T-helper 22 cell (primary cell): ENCODE measurements at regions not wholly inside any gene's neighbourhood (a gene's known extent, or its start where the extent isn't known, plus 50 kb on each side); places are given as distances from the start of the nearest gene placed in this dataset.

ENCODE experiments used
- DNase-seq: peaks from one replicate; pipeline ENCODE4 v3.0.0-alpha.2; 2020; ENCODE audit warnings: low read depth

DNA sequence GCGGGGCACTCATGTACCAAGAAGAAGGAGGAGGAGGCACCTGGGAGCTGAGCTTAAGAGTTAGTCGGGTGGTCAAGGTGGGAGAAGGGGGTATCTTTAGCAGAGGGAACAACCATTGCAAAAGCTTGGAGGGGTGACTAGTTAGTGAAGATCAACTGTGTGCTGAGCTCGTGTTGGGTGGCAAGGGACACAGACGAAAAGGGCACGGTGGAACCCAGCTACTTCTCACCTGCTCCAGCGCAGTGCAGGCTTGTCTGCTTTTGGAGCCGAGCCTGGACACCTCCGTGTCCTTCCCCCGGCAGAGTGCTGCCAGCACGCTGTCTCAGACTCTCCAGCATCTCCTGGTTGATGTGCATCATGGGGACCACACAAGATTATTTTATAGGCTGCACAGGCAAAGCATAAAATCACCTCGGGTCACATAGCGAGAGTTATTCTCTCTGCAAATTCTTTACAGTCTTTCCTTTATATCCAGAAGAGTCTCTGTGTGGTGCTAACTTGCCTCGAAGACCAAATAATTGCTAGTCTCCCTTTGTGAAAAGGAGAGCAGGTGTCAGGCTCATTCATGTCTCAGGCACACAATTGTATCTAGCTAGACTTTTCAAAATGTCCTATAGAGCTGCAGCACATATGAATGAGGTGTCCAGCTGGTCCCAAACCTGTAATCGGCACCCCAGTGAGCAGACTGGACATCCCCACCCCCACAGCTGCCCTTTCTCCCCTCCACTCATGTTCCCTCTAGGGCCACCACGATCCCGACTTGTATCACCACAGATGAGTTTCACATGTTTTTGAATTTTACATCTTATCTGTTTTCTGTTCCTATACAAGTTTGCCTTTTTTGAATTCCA lies 123.4 kb downstream of the CEBPB start:
- no peak for DNase-seq

DNA sequence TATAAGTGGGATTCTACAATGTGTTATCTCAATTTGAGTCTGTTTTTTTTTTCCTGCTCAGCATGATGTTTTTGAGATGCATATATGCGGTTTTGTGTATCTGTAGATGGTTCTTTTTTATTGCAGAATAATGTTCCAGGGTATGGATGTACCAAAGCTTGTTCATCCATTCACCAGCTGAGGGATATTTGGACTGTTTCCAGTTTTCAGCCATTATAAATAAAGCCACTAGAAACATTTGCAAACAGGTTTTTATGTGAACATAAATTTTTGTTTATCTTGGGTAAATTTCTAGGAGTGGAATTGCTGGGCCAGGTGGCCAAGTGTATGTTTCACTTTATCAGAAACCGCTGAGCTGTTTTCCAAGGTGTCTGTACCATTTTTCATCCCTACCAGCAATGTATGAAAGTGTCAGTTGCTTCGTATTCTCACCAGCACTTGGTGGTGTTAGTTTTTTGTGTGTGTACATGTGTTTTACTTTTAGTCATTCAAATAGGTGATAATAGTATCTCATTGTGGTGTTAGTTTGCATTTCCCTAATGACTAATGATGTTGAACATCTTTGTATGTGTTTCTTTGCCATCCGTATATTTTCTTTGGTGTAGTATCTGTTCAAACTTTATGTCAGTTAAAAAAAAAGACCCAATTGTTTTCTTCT lies 124.2 kb downstream of the CEBPB start:
- no peak for DNase-seq

DNA sequence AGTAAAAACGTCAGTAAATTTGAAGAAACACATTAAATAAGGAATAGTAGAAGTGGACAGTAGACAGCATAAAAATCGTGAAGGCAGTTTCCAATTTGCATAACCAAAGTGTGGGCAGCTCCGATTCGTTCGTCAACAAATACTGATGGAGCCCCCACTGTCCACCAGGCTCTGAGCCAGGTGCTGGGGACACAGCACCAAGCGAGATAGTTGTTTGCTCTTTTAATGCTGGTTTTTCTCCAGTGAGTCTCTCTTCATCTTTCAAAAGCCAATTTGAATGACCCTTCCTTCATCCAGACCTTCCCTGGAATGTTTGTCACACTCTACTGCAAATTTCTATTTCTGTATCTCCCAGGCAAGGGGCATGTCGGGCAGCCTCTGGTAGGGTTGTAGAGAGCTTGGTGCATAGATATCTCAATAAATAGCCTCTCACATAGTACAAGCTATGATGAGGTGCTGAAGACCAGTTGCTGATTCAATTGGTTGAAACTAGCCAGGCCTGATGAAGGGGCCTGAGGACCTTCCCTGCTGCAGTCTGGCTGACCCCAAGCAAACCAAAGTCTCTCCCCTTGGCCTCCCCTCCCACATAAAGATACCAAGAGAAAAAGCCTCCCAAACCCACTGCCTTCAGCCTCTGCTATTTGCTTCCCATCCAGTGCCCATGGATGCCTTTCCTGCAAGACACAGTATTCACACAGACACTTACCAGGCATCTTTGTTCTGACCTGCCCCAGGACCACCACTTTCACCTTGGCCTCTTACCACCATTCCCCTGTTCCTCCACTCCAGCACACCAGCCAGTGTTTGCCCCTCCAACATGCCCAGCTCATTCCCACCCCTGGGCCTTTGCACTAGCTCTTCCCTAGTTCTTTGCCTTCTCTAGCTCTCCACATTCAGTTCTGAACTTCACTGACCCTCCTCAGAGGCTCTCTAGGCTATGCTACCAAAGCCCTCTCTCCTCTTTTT lies 125.2 kb downstream of the CEBPB start:
- DNase-seq, result no peak

DNA sequence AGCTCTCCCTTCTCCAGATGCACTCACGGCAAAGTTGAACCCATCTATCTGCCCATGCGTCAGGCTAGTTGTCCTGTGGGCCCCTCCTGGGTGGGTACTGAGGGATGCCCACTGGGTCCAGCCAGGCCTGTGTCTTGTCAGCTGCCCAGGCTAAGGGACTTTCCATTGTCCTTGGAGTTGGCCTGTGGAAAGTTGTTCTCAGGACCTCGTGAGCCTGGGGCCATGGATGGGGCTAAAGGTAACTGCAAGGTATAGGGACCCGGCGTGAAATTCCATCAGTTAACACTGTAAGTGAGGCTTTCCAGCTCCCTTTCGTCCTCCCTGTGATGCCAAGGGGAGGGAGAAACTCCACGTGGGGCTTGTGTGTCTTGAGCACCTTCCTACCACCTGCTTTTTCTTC lies 126.5 kb downstream of the CEBPB start:
- DNase-seq, result no peak

DNA sequence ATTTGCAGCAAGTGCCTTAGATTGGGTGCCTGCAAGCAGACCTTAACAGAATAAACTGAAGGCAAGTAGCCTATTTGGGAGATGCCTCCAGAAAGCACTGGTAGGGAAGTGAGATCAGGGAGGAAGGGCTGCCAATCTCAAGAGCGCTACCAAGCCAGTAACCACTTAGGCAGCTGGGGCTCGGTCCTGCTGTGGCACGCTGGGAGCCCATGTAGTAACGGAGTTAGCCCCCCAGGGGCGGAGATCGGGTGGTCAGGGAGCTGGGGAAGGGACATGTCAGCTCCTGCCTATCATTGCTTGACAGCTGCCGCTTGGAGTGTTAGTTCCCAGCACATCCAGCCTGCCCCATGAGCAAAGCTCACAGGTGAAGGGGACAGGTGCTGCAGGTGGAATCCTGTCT lies 127.0 kb downstream of the CEBPB start:
- DNase-seq, result no peak

DNA sequence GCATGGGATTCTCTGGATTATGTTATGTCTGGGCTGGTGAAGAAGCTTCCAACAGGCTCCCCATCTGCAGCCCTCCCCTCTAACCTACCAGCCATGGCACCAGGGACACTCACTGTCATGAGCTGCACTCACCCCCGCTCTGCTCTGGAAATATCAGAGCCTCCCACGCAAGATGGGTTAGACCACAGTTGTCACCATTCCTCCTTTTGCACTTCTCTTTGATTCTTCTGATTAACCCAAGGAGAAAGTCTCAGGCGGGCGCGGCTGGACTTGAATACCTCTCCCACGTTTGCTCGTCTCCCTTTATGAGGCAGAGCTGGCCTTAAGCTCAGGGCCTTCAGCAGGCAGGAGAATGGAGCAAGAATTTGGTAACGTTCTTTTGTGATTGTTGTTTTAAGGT lies 128.1 kb downstream of the CEBPB start:
- no peak for DNase-seq

DNA sequence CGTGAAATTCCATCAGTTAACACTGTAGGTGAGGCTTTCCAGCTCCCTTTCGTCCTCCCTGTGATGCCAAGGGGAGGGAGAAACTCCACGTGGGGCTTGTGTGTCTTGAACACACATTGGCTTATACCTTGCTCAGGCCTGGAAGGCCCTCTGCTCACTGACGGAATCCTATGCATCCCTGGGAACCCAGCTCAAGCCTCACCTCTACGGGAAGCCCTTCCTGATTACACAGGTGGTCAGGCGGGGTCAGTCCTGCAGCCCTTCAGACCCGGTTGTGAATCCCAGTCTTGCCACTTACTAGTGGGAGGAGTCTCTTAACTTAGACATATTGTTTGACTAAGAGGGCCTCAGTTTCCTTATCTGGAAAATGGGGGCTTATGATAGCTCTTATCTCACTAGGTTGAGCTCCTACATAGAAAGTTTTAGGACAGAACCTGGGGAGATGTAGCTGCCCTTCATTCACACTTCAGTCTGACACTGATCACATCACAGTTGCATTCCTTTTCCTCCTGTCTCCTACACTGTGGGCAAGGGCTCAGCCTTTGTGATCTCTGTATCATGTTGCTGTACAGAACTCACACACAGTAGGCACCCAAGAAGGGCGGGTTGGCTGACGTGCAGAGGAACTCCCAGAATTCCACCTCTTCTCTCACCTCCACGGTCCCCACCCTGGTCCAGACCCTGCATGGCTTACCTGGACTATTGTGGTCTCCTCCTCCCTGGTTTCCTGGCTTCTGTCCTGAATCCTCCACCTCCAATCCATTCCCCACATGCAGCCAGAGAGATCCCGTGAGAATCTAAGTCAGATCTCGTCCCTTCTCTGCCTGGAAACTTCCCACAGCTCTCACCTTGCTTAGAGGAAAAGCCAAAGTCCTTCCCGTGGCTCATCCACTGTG lies 129.6 kb downstream of the CEBPB start:
- DNase-seq, result no peak

DNA sequence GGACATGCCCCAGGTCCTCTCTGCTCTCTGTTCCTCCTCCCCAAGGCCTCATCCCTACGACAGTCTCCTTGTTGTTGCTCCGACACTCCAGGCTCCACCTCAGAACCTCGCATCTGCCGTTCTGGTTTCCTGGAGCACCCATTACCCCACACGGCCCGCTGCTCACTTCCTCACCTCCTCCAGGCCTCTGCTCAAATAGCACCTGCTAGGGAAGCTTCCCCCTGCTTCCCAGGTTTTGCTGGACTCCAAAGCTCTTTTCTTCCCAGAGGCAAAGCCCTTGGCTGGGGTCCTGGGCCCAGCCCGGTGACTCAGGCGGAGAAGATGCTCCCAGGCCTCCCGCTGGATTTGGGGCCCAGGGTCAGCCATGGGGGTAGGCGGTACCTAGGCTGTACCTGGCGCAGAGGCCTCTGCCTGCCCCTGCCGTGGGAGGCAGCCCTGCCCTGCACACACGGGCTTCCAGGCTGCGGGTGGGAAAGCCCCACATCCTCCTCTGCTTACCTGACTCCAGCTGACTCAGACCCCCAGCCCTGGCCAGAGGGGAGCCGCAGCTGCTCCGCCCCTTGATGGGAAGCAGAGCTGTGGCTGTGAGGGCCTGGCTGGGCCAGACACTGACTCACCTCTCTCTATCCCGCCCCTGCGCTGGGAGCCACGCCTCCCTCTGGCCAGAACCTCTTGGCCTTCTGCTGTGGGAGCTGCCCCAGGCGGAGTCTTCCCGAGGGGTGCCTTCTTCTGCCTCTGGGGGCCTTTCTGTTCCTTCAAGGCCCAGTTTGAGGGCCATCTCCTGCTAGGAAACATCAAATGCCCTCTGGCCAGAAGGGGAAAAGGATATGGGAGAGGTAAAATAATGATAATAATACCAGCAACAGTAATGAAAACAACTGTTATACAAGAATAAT lies 130.5 kb downstream of the CEBPB start:
- DNase-seq, result no peak

DNA sequence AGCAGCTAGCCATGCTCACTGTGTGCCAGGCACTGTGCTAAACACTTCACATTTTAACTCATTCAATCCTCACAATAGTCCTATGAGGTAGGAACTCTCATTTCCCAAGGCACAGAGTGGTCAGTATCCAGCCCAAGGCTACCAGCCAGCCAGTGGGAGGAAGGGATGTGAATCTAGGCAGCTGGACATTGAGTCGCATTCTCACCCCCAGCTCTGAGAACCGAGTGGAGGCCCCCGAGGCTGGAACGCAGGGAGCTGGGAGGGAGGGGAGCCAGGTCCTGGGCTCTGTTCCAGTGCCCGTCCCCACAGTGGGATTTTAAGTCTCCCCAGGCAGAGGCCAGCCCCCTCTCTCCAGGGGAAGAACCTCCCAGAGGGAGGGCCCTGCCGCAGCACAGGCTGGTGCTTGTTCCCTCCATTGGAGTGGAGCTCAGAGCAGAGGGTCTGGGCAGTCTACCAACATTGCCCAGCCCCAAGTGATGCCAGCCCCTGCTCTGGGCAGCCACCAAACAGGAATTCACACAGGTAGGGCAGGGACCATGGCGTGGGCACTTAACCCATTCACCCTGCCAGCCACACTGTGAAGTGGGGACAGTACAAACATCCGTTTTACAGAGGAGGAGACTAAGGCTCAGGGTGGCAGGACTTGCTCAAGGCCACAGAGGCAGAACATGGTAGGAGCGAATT lies 131.3 kb downstream of the CEBPB start:
- DNase-seq, result no peak

DNA sequence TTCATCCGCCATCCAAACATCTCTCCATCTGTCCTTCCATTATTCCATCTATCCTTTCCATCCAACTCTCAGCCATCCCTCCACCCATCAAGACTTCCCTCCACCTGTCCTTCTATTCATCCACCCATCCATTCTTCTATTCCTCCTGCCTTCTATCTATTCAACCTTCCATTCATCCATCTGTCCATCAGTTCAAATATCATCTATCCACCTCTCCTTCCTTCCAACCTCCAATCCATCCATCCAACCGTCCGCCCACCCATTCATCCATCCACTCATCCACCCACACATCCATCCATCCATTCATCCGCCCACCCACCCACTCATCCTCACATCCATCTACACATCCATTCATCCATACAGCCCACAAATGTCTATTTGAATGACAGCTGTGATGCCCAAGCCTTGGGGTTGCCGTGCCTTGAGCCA lies 132.1 kb downstream of the CEBPB start:
- DNase-seq, result no peak

DNA sequence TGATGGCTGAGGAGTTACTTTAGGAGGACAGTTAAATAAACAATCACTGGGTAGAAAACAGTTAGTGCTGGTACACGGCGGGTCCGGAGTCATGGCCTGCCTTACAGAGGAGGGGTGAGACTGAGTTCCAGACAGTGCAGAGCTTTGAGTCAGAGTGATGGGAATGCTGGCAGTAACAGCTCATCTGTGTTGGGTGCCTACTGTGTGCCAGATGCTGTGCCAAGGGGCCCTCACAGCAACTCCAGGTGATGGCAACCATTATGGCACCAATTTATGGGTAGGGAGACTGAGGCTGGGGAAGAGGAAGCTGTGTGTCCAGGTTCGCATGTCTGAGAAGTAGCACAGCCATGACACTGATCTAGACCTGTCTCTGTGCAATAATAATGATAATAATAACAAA lies 132.6 kb downstream of the CEBPB start:
- DNase-seq, result no peak

DNA sequence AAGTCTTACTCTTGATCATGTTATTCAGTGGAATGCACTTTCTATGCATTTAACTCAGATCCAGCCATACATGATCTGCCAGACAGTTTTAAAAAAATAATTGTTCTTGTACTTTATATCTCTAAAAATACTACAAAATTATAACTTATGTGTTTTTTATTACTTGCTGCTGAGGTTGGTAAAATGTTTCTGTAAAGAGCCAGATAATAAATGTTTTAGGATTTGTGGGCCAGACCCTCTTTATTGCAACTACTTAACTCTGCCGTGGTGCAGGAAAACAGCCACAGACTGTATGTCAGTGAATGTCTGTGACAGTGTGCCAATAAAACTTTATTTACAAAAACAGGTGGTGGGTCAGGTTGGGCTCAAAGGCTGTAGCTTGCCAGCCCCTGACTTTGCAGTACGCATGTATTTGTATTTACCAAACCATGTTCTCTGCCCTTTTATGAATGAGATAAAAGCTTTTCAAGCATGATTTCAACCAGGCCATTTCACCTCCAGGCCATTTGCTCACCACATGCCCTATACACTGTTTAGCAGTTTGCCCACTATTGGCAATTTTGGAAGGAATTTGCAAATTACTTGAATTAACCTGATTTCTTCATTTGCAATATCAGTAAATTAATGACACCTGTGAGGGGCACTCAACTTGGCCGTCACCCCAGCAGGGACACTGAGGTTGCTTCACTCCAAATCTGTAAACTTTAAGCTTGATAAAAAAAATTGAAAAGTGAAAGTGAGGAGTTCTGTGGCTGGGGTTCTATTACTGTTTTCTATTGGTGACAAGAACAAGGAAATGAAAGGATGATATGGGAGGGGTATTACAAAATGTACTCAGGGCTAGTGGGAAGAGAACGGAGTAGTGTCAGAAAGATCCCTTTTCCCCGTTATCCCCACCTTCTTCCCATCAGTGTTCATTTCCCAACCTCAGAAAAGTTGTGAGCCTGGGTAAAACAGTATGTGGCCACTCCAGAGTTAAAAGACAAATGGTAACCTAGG lies 133.4 kb downstream of the CEBPB start:
- no peak for DNase-seq

DNA sequence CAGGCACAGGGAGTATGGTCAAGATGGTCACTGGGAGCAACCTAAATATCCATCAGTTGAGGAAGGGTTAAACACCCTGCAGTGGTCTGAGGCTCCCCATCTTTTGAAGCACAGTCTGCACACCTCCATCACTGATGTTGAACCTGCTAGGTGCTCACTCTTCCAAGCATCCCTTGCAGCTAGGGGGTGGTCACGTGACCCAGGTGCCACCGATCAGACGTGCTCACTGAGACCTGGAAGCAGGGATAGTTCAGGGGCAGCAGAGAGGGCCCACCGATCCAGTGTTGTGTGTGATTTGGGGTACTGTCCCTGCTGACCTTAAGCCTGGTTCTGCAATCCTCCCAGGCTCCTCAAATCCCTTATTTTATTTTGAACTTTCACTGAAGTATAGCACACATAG lies 134.6 kb downstream of the CEBPB start:
- DNase-seq, result no peak

DNA sequence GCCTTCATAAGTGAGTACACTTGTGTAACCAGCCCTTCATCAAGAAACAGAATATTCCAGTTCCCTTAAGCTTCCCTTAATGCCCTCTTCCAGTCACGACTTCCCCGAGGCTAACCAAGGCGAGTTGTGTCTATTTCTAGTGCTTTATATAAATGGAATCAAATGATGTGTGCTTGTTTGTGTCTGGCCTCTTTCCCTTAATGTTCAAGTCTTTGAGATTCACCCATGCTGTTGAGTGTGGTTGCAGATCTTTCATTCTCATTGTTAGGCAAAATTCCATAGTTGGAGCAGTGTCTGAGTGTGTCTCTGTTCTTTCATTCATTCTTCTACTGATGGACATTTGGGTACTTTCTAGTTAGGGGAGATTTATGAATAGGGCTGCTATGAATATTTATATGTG lies 135.0 kb downstream of the CEBPB start:
- no peak for DNase-seq

DNA sequence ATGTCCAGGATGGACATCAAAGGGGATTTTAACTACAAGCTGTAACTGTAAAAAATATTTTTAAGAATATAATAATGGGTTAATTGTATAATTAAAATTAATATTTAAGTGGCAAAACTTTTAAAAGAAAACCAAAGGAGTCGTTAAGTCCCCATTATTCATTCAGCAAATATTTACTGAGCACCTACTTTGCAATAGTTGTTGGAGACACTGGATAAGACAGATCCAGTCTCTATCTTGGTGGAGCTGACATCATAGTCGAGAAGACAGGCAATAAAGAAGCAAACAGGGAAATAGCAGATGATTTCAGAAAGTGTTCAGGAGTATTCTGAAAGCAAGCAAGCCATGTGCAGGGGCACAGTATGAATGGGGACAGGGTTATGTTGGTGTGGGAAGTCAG lies 137.0 kb downstream of the CEBPB start:
- DNase-seq, result no peak

DNA sequence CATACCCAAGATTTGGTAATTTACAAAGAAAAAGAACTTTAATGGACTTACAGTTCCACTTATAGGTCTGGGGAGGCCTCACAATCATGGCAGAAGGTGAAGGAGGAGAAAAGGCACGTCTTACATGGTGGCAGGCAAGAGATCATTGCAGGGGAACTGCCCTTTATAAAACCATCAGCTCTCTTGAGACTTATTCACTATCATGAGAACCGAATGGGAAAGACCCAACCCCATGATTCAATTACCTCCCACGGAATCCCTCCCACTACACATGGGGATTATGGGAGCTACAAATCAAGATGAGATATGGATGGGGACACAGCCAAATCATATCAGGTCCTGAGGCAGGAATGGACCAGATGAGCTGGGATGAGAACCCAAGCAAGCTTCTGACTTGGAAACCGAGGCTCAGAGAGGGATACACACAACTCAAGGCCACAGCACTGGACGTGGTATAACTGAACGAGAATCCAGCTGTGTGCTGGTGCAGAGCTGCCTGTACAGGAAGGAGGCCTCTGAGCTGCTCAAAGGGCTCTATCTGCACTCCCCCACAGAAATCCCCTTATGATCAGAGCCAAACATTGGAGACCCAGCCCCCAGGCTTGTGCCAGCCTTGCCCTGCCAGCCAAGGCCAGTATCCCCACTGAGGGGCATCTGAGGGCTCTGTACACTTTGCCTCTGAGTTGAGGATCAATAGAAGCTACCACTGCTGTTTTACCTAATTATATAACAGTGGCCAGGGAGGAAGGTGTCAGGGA lies 137.8 kb downstream of the CEBPB start:
- DNase-seq, result no peak

DNA sequence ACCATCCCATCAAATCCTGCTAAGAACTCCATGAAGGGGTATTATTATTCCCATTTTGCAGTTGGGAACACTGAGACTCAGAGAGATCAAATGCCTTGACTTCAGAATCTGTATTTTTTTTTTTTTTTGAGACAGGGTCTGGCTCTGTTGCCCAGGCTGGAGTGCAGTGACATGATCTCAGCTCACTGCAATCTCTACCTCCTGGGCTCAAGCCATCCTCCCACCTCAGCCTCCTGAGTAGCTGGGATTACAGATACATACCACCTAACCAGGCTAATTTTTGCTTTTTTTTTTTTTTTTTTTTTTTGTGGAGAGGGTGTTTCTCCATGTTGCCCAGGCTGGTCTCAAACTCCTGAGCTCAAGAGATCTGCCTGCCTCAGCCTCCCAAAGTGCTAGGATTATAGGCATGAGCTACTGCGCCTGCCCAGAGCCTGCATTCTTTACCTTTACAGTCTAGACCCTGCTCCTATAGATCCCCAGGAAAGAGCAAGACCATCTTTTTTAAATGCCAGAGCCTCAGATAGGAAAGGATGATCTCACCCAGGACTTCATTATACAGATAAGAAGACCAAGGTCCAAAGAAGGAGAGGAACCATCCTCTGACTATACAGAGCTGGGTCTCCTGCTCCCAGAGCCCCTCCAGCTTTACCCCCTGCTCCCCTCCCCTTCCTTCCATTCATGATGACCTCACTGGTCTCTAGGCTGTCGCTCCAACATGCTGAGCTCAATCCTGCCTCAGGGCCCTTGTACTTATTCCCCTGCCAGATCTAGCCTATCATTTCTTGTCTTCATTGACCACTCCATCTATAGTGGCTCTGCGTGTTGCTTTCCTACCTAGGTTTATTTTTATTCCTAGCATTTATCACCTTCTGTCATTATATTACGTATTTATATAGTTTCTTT lies 138.6 kb downstream of the CEBPB start:
- DNase-seq, result no peak
